CD4-positive, alpha-beta T cell treated with Interleukin-21 for 1 hour (primary cell): ENCODE measurements at regions not wholly inside any gene's neighbourhood (a gene's known extent, or its start where the extent isn't known, plus 50 kb on each side); places are given as distances from the start of the nearest gene placed in this dataset.
"Not testable (repeated sequence)": the region's sequence is repeated elsewhere in the genome, so short reads cannot be mapped to it uniquely, and the experiment has no call there.

Source experiments
- DNase-seq: peaks from one replicate; pipeline ENCODE4 v3.0.0-alpha.2; 2020

- DNase-seq: no peak
Measured at GRCh38 chr13:24563087-24563486, 50.5 kb upstream of the PARP4 start.

- not testable (repeated sequence) for DNase-seq
Measured at GRCh38 chr13:24563971-24564370, 51.4 kb upstream of the PARP4 start.

- no peak for DNase-seq
Measured at GRCh38 chr13:24564881-24565280, 52.3 kb upstream of the PARP4 start.

DNA sequence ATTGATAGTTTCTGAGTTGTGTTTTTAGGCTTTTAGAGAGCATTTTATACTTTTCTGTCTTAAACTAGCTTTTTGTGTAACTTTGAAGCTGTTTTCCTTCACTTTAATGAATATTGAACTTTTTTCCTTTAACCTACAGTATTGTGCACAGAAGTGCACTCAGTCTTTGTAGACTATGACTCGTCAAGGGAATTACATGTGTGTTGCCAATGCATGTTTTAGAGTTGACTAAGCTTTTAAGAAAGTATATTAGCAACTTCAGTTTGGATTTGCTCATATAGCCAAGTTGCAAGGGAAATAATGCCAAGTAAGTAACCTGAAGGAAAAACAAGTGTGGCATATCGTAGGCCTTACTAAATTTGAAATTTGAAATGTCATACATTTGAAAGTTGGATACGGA is 55.0 kb upstream of the PARP4 start:
- not testable (repeated sequence) for DNase-seq

DNA sequence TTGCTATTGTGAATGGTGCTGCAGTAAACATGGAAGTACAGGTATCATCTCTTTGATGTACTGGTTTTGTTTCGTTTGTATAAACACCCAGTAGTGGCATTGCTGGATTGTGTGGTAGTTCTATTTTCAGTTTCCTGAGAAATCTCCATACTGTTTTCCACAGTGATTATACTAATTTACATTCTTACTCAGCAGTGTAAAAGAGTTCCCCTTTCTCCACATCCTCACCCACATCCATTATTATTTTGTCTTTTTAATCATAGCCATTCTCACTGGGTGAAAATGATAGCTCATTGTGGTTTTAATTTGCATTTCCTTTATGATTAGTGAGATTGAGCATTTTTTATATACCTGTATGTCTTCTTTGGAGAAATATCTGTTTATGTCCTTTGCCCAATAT is 62.3 kb upstream of the PARP4 start:
- DNase-seq: no peak

- peak; percentile 50 for DNase-seq
Measured at GRCh38 chr13:24580315-24580714, 67.7 kb upstream of the PARP4 start.

DNA sequence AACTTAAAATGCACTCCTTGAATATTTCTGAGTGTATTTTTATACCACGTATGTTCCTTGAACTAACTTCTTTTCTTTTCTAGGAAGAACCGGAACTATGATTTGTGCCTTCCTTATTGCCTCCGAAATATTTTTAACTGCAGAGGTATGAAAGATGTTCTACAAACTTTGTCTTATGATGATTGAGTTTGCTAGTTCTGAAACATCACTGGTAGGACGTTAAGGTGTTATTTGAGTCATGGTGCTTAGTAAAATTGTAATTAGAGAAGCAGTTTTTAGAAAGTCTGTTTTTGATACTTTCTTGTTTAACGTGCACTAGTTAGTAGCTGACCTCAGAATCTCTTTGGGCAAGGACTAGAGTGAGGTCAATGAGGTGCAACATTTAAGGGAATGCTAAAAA is 69.0 kb upstream of the PARP4 start:
- DNase-seq: not testable (repeated sequence)

DNA sequence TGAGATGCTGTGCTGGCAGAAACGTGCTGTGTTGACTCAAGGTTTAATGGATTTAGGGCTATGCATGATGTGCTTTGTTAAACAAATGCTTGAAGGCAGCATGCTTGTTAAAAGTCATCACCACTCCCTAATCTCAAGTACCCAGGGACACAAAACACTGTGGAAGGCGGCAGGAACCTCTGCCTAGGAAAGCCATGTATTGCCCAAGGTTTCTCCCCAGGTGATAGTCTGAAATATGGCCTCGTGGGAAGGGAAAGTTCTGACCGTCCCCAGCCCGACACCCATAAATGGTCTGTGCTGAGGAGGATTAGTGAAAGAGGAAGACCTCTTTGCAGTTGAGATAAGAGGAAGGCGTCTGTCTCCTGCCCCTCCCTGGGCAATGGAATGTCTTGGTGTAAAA is 79.1 kb upstream of the PARP4 start:
- not testable (repeated sequence) for DNase-seq

- peak; percentile 13 for DNase-seq
Measured at GRCh38 chr13:24597906-24598670, 82.1 kb upstream of the ATP12A start.

DNA sequence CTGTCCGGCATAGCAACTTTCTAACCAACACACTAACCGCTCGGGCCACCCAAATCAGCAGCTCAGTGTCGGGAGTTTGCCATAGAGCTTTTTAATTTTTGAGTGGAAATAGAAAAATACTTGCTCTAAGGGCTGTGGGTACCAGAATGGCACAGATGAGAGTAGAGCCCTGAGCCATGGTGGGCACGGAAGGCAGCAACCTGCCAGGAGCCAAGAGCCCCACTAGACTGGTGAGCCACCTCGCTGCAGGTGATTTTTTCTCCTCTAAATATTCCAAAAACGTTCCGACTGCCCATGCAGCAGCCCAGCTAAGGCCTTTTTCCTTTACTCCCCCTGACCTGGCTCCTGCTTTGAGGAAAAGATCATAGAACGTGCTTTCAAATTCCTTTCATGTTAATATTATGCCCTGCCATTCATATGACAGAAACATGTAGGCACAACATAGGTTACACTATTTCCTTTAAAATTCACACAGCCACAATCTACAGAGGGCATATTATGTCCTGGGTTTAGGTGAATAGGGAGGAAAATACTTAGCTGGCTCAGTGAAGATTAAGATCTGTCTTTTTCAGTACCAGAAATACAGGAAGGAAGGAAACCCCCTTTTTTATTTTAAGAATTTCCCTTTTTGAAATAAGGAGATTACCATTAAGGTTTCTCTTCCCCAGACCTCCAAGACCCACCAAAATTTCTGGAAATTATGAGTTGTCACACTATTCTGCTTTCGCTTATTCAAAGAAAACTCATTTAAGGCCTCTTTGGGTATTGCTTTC is 81.0 kb upstream of the ATP12A start:
- DNase-seq: not testable (repeated sequence)

- DNase-seq: no peak
Measured at GRCh38 chr13:24605923-24606372, 74.3 kb upstream of the ATP12A start.

DNA sequence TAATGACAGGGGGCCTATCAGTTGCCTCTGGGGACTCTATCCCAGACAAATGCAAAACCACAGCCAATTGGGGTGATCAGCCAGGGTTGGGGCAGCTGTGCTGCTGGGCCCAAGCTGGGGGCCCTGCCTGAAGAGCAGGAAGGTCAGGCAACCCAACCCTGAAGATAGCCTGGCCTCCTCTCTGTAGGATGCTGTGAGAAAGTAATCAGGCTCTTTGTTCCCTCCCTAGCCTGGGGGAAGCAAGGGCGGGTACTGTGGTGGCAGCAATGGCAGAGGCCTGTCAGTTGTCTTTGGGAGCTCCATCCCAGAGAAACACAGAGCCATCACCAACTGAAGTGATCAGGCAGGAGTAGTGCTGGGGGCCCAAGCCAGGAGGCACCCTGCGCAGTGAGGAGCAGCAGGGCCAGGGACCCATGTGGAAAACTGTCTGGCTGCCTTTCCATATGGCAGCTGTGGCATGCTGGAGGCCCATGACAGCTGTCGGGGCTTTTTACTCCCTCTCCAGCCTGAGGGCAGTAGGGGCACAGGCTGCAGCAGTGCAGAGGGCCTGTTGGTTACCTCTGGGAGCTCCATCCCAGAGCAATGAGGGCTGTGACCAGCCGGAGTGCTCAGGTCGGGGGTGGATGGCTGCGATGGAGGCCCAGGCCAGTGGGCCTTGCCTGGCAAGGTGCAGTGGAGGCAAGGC is 73.6 kb upstream of the ATP12A start:
- no peak for DNase-seq

- DNase-seq: no peak
Measured at GRCh38 chr13:24610956-24611355, 69.3 kb upstream of the ATP12A start.

DNA sequence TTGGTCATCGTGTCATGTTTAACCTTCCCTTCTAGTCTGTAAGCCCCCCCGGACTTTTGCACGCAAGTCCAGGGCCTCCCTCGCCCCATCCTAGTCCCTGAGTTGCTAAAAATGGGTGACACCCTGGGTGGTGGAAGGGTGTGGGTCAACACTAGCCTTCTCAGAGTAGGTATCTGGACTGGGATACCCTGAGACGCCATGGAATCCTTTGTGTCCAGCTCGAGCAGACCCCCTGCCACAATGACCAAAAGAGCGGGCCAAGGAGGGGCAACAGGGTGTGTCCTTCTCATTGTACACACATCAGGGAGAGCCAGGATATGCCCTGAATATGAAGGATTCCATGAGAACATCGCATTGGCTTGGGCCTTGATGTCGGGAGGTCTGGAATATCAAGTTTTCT is 67.5 kb upstream of the ATP12A start:
- no peak for DNase-seq

DNA sequence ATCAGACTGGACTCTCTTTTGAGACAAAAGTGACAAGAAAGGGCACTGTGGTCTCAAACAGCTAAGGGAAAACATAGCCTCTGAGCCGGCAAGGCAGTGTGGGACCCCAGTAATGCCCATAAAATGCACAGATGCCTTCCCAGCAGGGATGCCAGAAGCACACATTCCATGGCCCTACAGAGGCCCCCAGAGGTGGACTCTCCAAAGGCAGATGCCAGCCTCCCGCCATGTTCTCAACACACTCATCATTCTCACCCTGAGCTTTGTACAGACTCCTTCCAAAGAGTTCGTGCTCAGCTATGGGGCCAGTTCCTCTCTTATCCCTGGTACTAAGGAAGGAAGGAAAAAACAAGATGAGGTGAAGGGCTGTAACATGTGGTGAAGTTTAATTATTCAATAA is 67.1 kb upstream of the ATP12A start:
- no peak for DNase-seq

DNA sequence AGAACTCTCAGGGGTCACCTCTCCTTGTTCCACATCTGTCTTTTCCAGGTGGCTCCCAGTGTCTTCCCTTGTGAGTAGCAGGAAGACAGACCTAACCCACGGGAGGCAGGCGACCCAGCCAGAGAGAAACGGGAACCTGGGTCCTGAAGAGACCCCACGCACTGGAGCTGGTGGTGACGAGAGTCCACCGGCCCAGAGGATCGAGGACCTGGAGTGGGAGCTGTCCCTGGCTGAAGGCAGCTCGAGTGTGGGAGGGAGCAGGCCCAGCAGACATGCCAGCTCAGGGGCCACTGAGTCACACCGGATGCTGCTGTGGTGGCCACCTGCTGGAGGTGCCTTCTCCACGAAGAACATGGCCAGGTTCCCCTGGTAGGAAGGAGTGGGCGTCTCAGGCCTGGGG is 66.5 kb upstream of the ATP12A start:
- no peak for DNase-seq

DNA sequence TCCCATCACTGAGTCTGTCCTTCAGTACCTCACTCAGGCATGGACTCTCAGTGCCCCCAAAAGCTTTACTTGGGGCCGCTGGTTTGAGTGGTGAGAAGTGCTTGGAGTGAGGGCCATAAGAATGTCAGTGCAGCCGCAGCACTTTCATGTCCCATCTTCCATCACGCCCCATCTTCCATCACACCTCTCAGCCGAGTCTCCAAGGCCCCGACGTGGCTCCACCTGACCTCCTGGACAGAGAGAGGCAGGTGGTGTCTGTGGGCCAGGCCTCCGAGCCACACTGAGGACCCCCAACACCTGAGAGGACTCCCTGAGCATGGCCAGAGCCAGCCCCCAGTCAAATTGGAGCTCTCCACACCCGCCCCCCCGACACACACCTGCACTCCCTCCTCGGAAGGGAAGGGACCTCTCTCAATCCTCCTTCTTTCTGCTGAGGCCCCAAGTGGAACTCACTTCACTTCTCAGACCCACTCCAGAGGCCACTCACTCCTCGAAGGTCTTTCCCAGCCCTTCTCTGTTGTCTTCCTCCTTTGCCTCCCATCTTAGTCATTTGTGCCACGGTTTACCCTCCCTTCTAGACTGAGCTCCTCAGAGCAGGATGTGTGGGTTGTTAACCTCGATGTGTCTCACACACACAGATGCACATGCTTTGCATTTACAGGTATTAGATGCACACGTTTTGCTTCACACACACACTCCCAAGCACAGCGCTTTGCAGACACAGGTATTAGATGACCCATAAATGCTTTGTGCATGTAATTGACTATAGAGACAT is 65.7 kb upstream of the ATP12A start:
- no peak for DNase-seq

DNA sequence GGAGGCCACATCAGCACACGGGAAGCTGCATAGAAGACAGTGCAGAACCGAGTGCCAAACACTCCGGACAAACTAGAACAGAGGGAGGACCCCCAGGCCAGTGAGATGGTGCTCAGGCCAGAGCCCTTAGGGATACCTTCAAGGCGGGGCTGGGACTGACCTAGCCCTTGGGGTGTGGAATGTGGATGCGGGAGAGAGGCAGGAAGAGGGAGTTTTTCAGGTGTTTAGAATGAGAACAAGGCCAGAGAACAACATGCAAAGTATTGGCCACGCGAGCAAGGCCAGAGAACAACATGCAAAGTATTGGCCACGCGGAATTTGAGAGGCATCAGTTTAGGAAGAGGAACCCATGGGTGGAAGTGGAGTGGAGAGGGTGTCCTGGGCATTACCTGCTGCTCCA is 65.1 kb upstream of the ATP12A start:
- no peak for DNase-seq

DNA sequence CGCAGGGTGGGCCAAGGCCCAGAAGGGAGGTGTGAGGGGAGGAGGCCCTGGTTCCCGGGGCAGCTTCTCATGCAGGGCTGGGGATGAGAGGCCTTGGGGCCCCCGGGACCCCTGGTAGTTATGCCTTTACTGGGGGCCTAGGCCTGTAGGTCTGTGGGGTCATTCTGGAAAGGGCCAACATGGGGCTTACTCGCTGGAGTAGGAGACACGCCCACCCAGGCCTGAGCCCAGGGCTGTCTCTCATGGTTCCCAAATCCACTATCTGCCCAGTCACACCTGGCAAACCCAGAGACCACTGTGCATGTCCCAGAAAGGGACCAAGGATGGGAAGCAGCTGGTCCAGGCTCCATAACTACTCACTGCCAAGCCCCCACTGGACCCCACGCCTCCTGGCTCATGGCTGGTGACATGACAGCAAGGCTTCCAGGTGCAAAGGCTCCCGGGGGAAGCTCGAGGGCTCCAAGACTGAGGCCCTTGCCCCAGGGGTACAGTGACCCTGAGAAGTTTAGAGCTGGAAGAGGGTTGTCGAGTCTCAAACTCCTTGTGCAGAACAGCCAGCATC is 64.2 kb upstream of the ATP12A start:
- no peak for DNase-seq

GRCh38 chr13:24616514-24616913 is 63.7 kb upstream of the ATP12A start:
- no peak for DNase-seq

DNA sequence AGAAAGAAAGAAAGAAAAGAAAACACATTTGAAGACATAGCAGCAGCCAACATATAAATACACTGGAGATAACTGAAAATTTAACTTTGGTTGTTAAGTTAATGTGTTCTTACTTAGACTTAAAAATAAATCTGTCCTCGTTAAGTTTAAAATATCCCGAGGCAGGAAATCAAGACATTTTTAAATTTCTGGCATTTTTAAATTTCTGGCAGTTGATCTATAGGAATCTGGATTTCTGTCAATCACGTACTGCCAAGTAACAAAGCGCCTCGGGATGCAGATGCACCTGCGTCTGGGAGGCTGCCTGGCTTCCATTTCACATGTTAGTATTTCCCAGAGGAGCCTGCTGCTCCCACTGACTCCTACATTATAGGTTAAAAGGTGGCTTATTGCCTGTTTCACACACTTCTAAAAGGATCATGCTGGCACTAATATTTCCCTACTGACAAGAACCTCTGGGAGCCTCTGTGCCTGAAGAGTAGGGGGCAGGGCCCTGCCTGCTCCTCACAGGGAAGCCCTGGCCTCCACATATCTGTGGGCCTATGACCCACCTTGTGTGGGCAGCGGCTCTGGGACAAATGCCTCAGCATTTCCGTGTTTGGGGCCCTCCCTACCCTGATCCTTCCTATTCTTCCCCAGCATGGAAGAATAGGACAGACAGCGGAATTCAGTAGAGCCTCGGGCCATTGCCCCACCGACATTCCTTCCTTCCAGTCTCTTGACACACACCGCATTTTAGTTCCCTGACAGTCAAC is 62.8 kb upstream of the ATP12A start:
- no peak for DNase-seq
